ENCODE measurements at regions not wholly inside any gene's neighbourhood (a gene's known extent, or its start where the extent isn't known, plus 50 kb on each side); places are given as distances from the start of the nearest gene placed in this dataset.

GRCh38 chr10:65754112-65754511 lies 1171.7 kb upstream of the LRRTM3 start:
- TF ChIP-seq POLR2A (IDR thresholded peaks at IDR 0.05; ENCODE audit: low read depth, low read length) (no peak), POLR2AphosphoS5 (IDR thresholded peaks at IDR 0.05; ENCODE audit: low read depth, low read length) (no peak), TAF1 (IDR thresholded peaks at IDR 0.05; ENCODE audit: borderline replicate concordance, low read depth, low read length) (no peak)

All from GM12892 (cell line).